Dendritic cell treated with granulocyte-macrophage colony-stimulating factor and Interleukin-4, amounts not matched to agents 40 ng/mL and 50 ng/mL, for 4 days (primary cell): ENCODE measurements at regions not wholly inside any gene's neighbourhood (a gene's known extent, or its start where the extent isn't known, plus 50 kb on each side); places are given as distances from the start of the nearest gene placed in this dataset.

Source experiments
- H3K27ac Mint-ChIP-seq: one replicate; pipeline ENCODE4 v1.8.0; 2022; ENCODE audit warnings: mild to moderate bottlenecking, mixed read lengths
- H3K27me3 Mint-ChIP-seq: one replicate; pipeline ENCODE4 v1.8.0; 2022; ENCODE audit warnings: mild to moderate bottlenecking, mixed read lengths
- H3K36me3 Mint-ChIP-seq: one replicate; pipeline ENCODE4 v1.8.0; 2022; ENCODE audit warnings: low read depth, mixed read lengths
- H3K4me1 Mint-ChIP-seq: one replicate; pipeline ENCODE4 v1.8.0; 2022; ENCODE audit warnings: low read depth, mixed read lengths
- H3K4me3 Mint-ChIP-seq: one replicate; pipeline ENCODE4 v1.8.0; 2022; ENCODE audit warnings: mild to moderate bottlenecking, moderate library complexity, mixed read lengths
- H3K9me3 Mint-ChIP-seq: one replicate; pipeline ENCODE4 v1.8.0; 2022; ENCODE audit warnings: mixed read lengths
- intact Hi-C: fragments of 100-400 bp; cut with micrococcal nuclease; formaldehyde crosslinking; loops from one replicate; pipeline ENCODE4 v1.15.0; 2022

DNA sequence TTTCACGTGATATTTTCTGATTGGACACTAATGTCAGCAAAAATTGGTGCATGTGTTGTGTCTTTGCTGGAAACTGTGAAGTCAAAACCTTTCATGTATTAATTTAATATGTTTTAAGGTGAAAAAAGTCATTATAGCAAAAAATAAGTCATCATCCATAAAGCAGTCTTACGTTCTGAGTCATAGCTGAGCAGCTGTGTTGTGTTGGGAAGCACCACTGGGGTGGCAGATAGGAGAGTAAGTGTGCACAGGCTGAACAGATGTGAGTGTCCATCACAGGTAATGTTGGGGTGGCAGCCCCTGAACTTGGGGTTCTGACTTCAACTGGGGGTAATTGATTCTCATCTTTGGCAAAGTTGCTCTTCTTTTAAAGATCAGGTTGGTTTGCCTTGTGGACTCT lies 156.8 kb downstream of the NXNL2 start:
- H3K9me3 Mint-ChIP-seq, result no peaks in the 10 kb centered on the region
- H3K4me1 Mint-ChIP-seq, result no peaks in the 10 kb centered on the region
- no peak overlapping the region for H3K4me3 Mint-ChIP-seq
- H3K36me3 Mint-ChIP-seq, result no peaks in the 10 kb centered on the region
- no peak overlapping the region for H3K27ac Mint-ChIP-seq
- peaks cover 14% of the 10 kb centered on the region for H3K27me3 Mint-ChIP-seq
- intact Hi-C loops, result no loop called here

DNA sequence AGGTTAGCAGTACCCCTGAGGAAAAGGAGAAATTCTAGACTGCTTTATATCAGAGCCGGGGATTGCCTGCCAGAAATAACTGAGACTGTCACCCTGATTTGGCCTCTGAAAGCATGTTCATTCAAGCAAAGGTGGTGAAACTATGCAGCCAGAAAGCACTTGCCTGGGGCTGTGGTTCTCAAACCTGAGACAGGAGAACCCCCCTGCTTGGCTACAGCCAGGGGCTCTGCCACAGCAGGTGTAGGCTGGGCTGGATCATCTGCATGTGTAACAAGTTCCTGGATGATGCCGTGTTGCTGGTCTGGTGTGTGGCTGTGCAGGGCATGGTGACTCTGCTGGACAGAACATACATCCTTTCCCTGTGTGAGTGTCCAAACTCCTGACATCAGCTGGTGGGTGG lies 157.8 kb downstream of the NXNL2 start:
- H3K27me3 Mint-ChIP-seq, result peaks cover 14% of the 10 kb centered on the region
- no peaks in the 10 kb centered on the region for H3K4me1 Mint-ChIP-seq
- H3K4me3 Mint-ChIP-seq, result no peak overlapping the region
- intact Hi-C loops, result no loop called here
- H3K9me3 Mint-ChIP-seq, result no peaks in the 10 kb centered on the region
- H3K27ac Mint-ChIP-seq, result no peak overlapping the region
- no peaks in the 10 kb centered on the region for H3K36me3 Mint-ChIP-seq

GRCh38 chr9:88694625-88695024 lies 159.6 kb downstream of the NXNL2 start:
- H3K27ac Mint-ChIP-seq, result no peak overlapping the region
- no peaks in the 10 kb centered on the region for H3K36me3 Mint-ChIP-seq
- H3K9me3 Mint-ChIP-seq, result no peaks in the 10 kb centered on the region
- intact Hi-C loops, result no loop called here
- no peak overlapping the region for H3K4me3 Mint-ChIP-seq
- H3K4me1 Mint-ChIP-seq, result no peaks in the 10 kb centered on the region
- peaks cover 16% of the 10 kb centered on the region for H3K27me3 Mint-ChIP-seq

DNA sequence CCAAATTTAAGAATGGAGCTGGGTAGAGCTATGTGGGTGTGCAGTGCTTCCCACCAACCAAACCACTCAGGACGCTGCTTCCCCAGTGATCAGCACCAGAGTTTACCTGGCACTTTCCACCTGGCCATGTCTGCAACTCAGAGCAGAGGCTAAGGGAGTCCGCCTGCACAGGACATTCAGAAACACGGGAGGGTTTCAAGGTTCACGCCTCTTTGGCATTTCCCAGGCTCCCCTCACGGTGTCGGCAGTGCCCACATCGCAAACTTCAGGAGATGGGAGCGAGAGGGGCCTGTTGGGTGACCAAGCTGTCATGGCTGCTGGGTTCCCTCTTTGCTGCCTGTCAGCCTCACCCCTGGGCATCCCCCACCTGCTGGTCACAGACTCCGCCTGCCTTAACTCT lies 161.5 kb downstream of the NXNL2 start:
- Mint-ChIP-seq H3K27me3 (peaks cover 16% of the 10 kb centered on the region), H3K9me3 (no peaks in the 10 kb centered on the region), H3K4me1 (no peaks in the 10 kb centered on the region), H3K36me3 (no peaks in the 10 kb centered on the region), H3K4me3 (no peak overlapping the region), H3K27ac (no peak overlapping the region)
- intact Hi-C loops, result no loop called here

GRCh38 chr9:88697764-88698432 lies 162.9 kb downstream of the NXNL2 start:
- no peaks in the 10 kb centered on the region for H3K36me3 Mint-ChIP-seq
- intact Hi-C loops, result no loop called here
- H3K4me3 Mint-ChIP-seq, result no peak overlapping the region
- no peak overlapping the region for H3K27ac Mint-ChIP-seq
- H3K27me3 Mint-ChIP-seq, result peaks cover 18% of the 10 kb centered on the region
- no peaks in the 10 kb centered on the region for H3K4me1 Mint-ChIP-seq
- H3K9me3 Mint-ChIP-seq, result no peaks in the 10 kb centered on the region

GRCh38 chr9:88702985-88703384 lies 168.0 kb downstream of the NXNL2 start:
- Mint-ChIP-seq H3K4me3 (no peak overlapping the region), H3K27me3 (peaks cover 7% of the 10 kb centered on the region), H3K9me3 (no peaks in the 10 kb centered on the region), H3K27ac (no peak overlapping the region), H3K36me3 (no peaks in the 10 kb centered on the region), H3K4me1 (no peaks in the 10 kb centered on the region)
- intact Hi-C loops, result no loop called here

- no peak overlapping the region for H3K27ac Mint-ChIP-seq
- H3K4me3 Mint-ChIP-seq, result no peak overlapping the region
- intact Hi-C loops, result no loop called here
- H3K9me3 Mint-ChIP-seq, result no peaks in the 10 kb centered on the region
- H3K36me3 Mint-ChIP-seq, result no peaks in the 10 kb centered on the region
- peaks cover 9% of the 10 kb centered on the region for H3K27me3 Mint-ChIP-seq
- no peaks in the 10 kb centered on the region for H3K4me1 Mint-ChIP-seq
Measured at GRCh38 chr9:88706193-88707113, 171.5 kb downstream of the NXNL2 start.

GRCh38 chr9:88710449-88710848 lies 175.5 kb downstream of the NXNL2 start:
- no peak overlapping the region for H3K27ac Mint-ChIP-seq

GRCh38 chr9:88711719-88712118 lies 176.7 kb downstream of the NXNL2 start:
- intact Hi-C loops, result no loop called here
- Mint-ChIP-seq H3K4me1 (no peaks in the 10 kb centered on the region), H3K27ac (no peak overlapping the region), H3K36me3 (no peaks in the 10 kb centered on the region), H3K27me3 (peaks cover 11% of the 10 kb centered on the region), H3K9me3 (no peaks in the 10 kb centered on the region), H3K4me3 (no peak overlapping the region)

More at GRCh38 chr9:88710449-88710848, 175.5 kb downstream of the NXNL2 start:
- Mint-ChIP-seq H3K9me3 (no peaks in the 10 kb centered on the region), H3K4me1 (no peaks in the 10 kb centered on the region), H3K27me3 (peaks cover 9% of the 10 kb centered on the region), H3K4me3 (no peak overlapping the region), H3K36me3 (no peaks in the 10 kb centered on the region)
- intact Hi-C loops, result no loop called here

DNA sequence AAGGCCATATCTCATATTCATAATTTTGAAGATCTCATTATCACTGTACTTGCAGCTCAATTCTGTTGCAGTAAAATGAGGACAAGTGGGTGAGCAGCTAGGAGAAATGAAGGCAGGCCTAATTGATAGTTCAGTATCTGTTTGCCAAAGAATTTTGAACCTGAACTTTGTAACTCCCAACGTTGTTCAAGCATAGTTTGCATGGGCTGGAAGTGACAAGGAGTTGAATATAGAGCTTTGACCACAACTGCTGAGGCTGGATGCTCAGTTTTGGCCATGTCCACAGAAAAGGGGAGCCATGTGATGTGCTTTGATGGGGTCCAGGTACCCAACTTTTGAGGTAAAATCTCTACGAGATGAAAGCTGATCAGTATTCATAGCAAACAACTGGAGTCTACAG lies 177.5 kb downstream of the NXNL2 start:
- Mint-ChIP-seq H3K4me3 (no peak overlapping the region), H3K27ac (no peak overlapping the region), H3K9me3 (no peaks in the 10 kb centered on the region), H3K4me1 (no peaks in the 10 kb centered on the region), H3K27me3 (peaks cover 11% of the 10 kb centered on the region), H3K36me3 (no peaks in the 10 kb centered on the region)
- intact Hi-C loops, result no loop called here

- no peaks in the 10 kb centered on the region for H3K36me3 Mint-ChIP-seq
- intact Hi-C loops, result no loop called here
- no peaks in the 10 kb centered on the region for H3K4me1 Mint-ChIP-seq
- H3K4me3 Mint-ChIP-seq, result no peak overlapping the region
- no peaks in the 10 kb centered on the region for H3K9me3 Mint-ChIP-seq
- no peak overlapping the region for H3K27ac Mint-ChIP-seq
- peaks cover 15% of the 10 kb centered on the region for H3K27me3 Mint-ChIP-seq
Measured at GRCh38 chr9:88713010-88713409, 178.0 kb downstream of the NXNL2 start.

DNA sequence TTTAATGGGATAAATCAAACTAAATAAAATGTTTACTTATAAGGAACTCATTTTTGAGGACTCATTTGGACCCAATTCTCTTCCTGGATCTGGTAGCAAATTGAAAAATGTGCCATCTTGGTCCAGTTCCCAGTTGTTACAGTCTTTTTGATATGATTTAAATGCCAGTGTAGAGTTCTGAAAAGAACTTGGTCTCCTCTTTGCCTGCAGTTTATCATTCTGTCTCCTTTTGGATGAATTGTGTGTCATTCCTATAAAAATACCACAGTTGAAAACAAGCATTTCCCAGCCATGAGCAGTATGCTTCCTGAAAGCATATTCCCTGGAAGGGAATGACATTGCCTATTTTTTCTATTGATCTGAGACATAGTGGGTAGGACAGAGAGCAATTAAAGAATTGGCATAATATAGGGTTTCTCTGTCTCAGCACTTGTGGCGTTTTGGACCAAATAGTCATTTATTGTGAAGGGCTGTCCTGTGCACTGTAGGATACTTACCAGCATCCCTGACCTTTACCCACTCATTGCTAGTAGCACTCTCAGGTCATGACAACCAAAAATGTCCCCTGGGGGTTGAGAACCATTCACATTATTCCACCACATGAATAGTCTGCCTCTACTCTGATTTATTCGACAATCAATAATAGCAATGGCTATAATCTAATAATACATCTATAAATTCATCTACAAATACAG lies 181.8 kb downstream of the NXNL2 start:
- H3K27me3 Mint-ChIP-seq, result peaks cover 28% of the 10 kb centered on the region
- H3K36me3 Mint-ChIP-seq, result no peaks in the 10 kb centered on the region
- no peak overlapping the region for H3K27ac Mint-ChIP-seq
- intact Hi-C loops, result no loop called here
- no peak overlapping the region for H3K4me3 Mint-ChIP-seq
- H3K4me1 Mint-ChIP-seq, result no peaks in the 10 kb centered on the region
- H3K9me3 Mint-ChIP-seq, result no peaks in the 10 kb centered on the region

DNA sequence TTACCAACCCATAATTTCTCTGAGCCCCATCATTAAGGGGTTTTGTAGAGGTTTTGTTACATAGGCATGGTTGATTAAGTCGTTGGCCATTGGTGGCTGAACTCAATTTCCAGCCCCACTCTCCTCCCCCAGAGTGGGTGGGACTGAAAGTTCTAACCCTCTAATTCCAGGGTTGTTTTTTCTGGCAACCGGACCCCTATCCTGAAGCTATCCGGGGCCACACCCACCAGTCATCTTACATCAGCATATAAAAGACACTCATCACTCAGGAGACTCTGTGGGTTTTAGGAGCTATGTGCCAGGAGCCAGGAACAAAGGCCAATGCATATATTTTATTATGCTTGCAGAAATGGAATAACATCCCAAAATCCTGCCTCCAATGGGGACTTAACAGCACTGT lies 186.0 kb downstream of the NXNL2 start:
- Mint-ChIP-seq H3K36me3 (no peaks in the 10 kb centered on the region), H3K27me3 (peaks cover 36% of the 10 kb centered on the region), H3K4me3 (no peak overlapping the region), H3K4me1 (no peaks in the 10 kb centered on the region), H3K9me3 (no peaks in the 10 kb centered on the region), H3K27ac (no peak overlapping the region)
- intact Hi-C loops, result no loop called here
